WTC11 (cell line): ENCODE measurements at regions not wholly inside any gene's neighbourhood (a gene's known extent, or its start where the extent isn't known, plus 50 kb on each side); places are given as distances from the start of the nearest gene placed in this dataset.

ENCODE experiments used
- AFF4 ChIP-seq: sonication (generic); formaldehyde crosslinking; IDR thresholded peaks from 2 replicates; pipeline ENCODE4 v1.8.1; 2023; ENCODE audit warnings: mild to moderate bottlenecking, missing genetic modification reagents, borderline replicate concordance
- FOXJ3 ChIP-seq: sonication (generic); formaldehyde crosslinking; IDR thresholded peaks from 2 replicates; pipeline ENCODE4 v1.9.0; 2021; ENCODE audit warnings: missing genetic modification reagents, mild to moderate bottlenecking, borderline replicate concordance
- JUN ChIP-seq: sonication (generic); formaldehyde crosslinking; IDR thresholded peaks from 2 replicates; pipeline ENCODE4 v1.8.0; 2023; ENCODE audit warnings: mild to moderate bottlenecking, missing genetic modification reagents
- MYBL2 ChIP-seq: sonication (generic); formaldehyde crosslinking; IDR thresholded peaks from 2 replicates; pipeline ENCODE4 v1.8.1; 2023; ENCODE audit warnings: mild to moderate bottlenecking, moderate library complexity, missing genetic modification reagents
- NR2C2 ChIP-seq: sonication (generic); formaldehyde crosslinking; IDR thresholded peaks from 2 replicates; pipeline ENCODE4 v1.8.0; 2022; ENCODE audit warnings: mild to moderate bottlenecking, missing genetic modification reagents
- RELA ChIP-seq: sonication (generic); formaldehyde crosslinking; IDR thresholded peaks from 2 replicates; pipeline ENCODE4 v1.8.1; 2022; ENCODE audit warnings: missing genetic modification reagents, mild to moderate bottlenecking, borderline replicate concordance
- TEAD1 ChIP-seq: sonication (generic); formaldehyde crosslinking; IDR thresholded peaks from 2 replicates; pipeline ENCODE4 v1.8.0; 2022; ENCODE audit warnings: mild to moderate bottlenecking, missing genetic modification reagents
- TEAD4 ChIP-seq: sonication (generic); formaldehyde crosslinking; IDR thresholded peaks from 2 replicates; pipeline ENCODE4 v1.8.0; 2022; ENCODE audit warnings: mild to moderate bottlenecking, missing genetic modification reagents
- USF1 ChIP-seq: sonication (generic); formaldehyde crosslinking; IDR thresholded peaks from 2 replicates; pipeline ENCODE4 v1.8.0; 2022; ENCODE audit warnings: mild to moderate bottlenecking, missing genetic modification reagents
- ZNF121 ChIP-seq: sonication (generic); formaldehyde crosslinking; IDR thresholded peaks from 2 replicates; pipeline ENCODE4 v1.8.0; 2023; ENCODE audit warnings: missing genetic modification reagents
- ZNF138 ChIP-seq: sonication (generic); formaldehyde crosslinking; conservative IDR thresholded peaks from 2 replicates; pipeline ENCODE4 v1.8.1; 2022; ENCODE audit warnings: mild to moderate bottlenecking, moderate library complexity, missing genetic modification reagents
- ZNF263 ChIP-seq: sonication (generic); formaldehyde crosslinking; IDR thresholded peaks from 2 replicates; pipeline ENCODE4 v1.8.1; 2022; ENCODE audit warnings: low read depth, mild to moderate bottlenecking, moderate library complexity, missing genetic modification reagents
- TF ChIP-seq, protein P1 (sequence below): fragments of 200-600 bp; IDR thresholded peaks from 2 replicates; pipeline ENCODE4 v1.8.0; 2022; ENCODE audit warnings: antibody characterized with exemption
- TF ChIP-seq, protein P2 (sequence below): sonication (generic); formaldehyde crosslinking; IDR thresholded peaks from 2 replicates; pipeline ENCODE4 v1.8.1; 2023; ENCODE audit warnings: mild to moderate bottlenecking, missing genetic modification reagents, moderate library complexity

DNA sequence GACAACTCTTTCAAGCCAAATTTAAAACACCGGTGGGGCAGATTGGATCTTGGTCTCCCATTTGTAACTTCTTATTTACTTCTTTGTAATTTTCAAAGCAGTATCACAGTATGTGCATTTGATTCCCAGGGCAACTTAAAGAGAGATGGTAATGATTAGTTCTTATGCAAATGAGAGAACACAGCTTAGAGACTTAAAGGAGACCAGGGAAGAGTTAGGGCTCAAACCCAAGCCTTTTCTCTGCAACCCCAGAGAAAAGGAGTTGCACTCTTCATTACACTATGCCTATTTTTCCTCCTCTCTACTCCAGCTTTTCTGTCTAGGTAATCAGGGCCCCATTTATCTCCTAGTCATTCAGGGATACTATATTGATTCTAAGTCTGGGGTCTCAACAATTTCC, 237.8 kb upstream of the NMUR2 start:
- TF ChIP-seq, protein P1, sequence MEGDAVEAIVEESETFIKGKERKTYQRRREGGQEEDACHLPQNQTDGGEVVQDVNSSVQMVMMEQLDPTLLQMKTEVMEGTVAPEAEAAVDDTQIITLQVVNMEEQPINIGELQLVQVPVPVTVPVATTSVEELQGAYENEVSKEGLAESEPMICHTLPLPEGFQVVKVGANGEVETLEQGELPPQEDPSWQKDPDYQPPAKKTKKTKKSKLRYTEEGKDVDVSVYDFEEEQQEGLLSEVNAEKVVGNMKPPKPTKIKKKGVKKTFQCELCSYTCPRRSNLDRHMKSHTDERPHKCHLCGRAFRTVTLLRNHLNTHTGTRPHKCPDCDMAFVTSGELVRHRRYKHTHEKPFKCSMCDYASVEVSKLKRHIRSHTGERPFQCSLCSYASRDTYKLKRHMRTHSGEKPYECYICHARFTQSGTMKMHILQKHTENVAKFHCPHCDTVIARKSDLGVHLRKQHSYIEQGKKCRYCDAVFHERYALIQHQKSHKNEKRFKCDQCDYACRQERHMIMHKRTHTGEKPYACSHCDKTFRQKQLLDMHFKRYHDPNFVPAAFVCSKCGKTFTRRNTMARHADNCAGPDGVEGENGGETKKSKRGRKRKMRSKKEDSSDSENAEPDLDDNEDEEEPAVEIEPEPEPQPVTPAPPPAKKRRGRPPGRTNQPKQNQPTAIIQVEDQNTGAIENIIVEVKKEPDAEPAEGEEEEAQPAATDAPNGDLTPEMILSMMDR: no peak
- no peak for TF ChIP-seq TEAD4 (CRISPR knock-in tag)
- TF ChIP-seq, protein P2, sequence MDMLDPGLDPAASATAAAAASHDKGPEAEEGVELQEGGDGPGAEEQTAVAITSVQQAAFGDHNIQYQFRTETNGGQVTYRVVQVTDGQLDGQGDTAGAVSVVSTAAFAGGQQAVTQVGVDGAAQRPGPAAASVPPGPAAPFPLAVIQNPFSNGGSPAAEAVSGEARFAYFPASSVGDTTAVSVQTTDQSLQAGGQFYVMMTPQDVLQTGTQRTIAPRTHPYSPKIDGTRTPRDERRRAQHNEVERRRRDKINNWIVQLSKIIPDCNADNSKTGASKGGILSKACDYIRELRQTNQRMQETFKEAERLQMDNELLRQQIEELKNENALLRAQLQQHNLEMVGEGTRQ (CRISPR knock-in tag): no peak
- TF ChIP-seq NR2C2: no peak
- TF ChIP-seq RELA (CRISPR knock-in tag): no peak
- TF ChIP-seq ZNF138 (CRISPR knock-in tag): no peak
- TF ChIP-seq AFF4 (CRISPR knock-in tag): no peak
- TF ChIP-seq FOXJ3 (CRISPR knock-in tag): no peak
- TF ChIP-seq TEAD1 (CRISPR knock-in tag): no peak
- TF ChIP-seq ZNF263 (CRISPR knock-in tag): no peak
- TF ChIP-seq MYBL2 (CRISPR knock-in tag): no peak
- TF ChIP-seq USF1 (CRISPR knock-in tag): no peak
- no peak for TF ChIP-seq ZNF121
- TF ChIP-seq JUN (CRISPR knock-in tag): no peak
